Stimulated activated CD4-positive, alpha-beta T cell treated with anti-CD3 and anti-CD28 coated beads, Interleukin-15, amount 100 ng/mL, for 48 hours (primary cell): ENCODE measurements at regions not wholly inside any gene's neighbourhood (a gene's known extent, or its start where the extent isn't known, plus 50 kb on each side); places are given as distances from the start of the nearest gene placed in this dataset.

Source experiments
- DNase-seq, 2 donors: peaks; one replicate each; pipeline ENCODE4 v3.0.0-alpha.2; 2020; ENCODE audit warnings: low read depth in 2 of 2

- DNase-seq: no peak
Observed at GRCh38 chr14:105844047-105844630, 317.8 kb downstream of the TMEM121 start.

DNA sequence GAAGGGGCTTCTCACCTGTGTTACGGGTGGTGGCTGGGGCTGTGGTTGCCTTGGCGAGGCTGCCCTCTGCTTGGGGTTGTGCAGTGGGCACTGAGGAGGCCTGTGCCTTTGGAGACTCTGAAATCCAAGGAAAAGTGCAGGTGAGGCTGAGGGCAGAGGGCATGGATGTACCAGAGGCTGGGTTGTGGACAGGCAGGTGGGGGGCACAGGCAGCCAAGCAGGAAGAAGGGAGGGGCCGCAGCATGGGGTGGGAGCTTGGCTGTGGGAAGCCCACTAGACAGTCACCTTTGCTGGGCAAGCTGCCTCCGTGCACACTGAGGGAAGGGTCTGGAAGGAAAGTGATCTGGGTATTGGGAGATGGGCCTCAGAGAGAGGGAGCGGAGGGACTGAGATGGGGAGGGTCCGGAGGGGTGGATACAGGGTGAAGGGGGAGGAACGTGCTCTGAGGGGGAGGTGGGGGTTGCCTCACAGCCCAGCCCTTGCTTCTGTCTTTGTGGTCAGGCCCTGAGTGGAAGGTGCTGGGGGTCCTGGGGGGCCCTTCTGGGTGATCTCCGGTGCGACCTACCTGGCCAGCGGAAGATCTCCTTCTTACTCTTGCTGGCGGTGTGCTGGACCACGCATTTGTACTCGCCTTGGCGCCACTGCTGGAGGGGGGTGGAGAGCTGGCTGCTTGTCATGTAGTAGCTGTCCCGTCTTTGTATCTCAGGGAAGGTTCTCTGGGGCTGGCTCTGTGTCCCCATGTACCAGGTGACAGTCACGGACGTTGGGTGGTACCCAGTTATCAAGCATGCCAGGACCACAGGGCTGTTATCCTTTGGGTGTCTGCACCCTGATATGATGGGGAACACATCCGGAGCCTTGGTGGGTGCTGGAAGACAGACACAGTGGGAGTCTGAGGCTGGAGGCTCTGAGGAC is 318.7 kb downstream of the TMEM121 start:
- no peak for DNase-seq

DNA sequence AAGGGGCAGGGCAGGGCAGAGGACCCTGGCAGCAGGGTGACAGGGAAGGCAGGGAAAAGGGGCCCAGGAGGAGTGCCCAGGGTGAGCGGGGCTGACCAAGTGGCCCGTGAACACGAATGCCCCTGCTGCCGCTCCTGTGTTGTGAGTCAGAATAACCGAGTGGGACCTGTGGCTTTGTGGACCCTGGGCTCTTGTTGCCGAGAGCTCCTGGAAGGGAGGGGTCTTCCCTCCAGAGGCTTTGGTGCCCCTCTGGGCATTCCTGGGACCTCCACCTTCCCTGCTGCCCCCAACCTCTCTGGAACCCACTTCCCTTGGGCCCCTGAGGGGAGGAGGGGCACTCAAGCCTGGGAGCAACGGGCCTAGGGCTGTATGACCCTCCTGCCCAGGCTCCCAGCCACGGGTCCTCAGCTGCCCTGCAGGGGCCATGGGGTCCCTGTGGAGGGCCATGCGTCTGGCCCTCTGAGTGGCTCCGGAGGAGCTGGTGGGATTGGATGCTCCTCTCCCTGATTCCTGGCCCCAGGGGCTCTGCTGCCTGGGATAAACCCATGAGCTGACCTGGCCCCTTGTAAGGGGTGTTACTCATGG is 319.4 kb downstream of the TMEM121 start:
- no peak for DNase-seq

GRCh38 chr14:105846312-105846711 is 319.9 kb downstream of the TMEM121 start:
- no peak for DNase-seq

- no peak for DNase-seq
Observed at GRCh38 chr14:105847400-105847799, 321.0 kb downstream of the TMEM121 start.

- DNase-seq: no peak
Observed at GRCh38 chr14:105848570-105848969, 322.2 kb downstream of the TMEM121 start.

DNA sequence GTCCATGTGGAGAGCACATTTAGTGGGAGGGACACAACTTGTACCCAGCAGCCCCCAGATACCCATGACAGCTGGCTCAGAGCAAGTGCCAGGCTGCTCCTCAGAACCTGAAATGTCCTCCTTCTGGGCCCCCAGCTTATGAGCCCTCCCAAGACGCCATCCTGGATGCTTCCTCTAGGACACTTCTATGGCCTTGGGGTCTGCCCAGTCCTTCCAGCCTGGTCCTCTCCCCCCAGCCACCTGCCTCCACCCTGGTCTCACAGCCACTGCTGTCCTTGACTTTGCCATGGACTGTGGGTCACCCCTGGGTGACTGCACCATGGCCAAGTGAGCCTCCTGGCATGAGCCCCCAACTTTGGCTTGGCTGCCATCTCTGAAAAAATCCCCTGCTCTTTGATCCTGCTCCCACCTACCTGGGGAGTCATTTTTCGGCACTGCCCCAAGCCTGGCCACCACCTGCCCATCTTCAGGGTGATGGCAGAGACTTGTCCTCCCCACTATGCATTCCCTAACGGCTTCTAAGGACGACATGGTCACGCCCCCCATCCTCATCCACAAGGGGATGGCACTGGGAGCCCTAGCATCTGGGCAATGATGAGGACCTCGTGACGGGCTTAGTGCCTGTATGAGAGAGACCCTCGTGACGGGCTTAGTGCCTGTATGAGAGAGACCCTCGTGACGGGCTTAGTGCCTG is 323.7 kb downstream of the TMEM121 start:
- no peak for DNase-seq

- no peak for DNase-seq
Observed at GRCh38 chr14:105850853-105851581, 324.6 kb downstream of the TMEM121 start.

DNA sequence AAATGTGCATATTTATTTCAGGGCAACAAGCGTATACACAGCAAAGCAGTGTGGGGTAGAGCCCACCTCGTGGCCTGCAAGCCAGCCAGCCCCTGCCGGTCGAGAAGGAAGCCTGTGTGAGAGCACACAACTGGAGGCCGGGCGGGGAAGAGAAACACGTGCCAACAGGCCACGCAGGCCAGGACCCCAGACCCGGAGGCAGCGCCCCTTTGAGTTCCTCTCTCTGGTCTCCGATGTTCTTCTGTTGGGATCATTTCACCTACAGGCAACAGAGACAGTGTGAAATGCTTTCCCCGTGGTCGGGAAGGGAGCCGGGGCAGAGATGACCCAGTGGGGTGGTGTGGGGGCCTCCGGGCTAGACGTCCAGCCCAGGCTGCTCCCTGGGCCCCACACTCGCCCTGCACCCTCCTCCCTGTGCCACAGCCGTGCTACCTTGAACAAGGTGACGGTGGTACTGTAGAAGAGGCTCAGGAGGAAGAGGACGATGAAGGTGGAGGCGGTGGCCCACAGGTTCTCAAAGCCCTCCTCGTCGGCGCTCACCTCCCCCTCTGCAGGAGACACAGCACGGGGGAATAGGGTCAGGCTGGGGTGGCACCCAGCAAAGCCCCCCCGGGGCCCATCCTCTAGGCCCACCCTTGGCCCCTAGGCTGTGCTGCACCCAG is 325.5 kb downstream of the TMEM121 start:
- no peak for DNase-seq

DNA sequence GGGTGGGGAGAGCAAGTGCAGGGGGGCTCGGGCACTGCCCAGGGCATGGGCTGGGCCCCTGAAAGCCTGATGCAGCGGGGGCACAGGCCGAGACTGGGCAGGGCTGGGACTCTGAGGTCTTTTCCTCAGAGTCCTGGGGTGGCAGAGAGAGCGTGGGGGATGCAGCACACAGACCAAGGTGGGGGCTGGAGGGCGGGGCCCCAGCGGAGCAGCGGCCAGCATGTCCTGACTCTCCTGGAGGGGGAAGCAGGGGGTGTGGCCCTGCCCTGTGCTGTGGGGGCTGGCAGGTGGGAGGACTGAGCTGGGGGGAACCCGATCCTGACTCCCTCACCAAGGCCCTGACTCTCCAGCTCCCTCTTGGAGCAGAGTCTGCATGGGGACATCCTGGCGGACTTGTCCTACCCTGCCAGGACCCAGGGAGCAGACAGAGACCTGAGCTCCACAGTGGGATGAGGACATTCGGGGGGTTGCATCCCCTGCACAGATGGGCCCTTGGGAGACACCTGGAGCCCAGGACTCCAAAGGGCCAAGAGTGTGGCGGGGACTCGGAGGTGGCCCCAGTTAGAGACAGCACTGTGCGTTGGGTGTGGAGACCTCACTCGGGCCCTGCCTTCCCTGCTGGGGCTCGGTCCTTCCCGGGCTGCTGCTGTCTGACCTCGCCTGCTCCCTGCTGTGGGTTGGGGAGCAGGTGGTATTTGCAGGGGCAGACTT is 326.1 kb downstream of the TMEM121 start:
- no peak for DNase-seq

DNA sequence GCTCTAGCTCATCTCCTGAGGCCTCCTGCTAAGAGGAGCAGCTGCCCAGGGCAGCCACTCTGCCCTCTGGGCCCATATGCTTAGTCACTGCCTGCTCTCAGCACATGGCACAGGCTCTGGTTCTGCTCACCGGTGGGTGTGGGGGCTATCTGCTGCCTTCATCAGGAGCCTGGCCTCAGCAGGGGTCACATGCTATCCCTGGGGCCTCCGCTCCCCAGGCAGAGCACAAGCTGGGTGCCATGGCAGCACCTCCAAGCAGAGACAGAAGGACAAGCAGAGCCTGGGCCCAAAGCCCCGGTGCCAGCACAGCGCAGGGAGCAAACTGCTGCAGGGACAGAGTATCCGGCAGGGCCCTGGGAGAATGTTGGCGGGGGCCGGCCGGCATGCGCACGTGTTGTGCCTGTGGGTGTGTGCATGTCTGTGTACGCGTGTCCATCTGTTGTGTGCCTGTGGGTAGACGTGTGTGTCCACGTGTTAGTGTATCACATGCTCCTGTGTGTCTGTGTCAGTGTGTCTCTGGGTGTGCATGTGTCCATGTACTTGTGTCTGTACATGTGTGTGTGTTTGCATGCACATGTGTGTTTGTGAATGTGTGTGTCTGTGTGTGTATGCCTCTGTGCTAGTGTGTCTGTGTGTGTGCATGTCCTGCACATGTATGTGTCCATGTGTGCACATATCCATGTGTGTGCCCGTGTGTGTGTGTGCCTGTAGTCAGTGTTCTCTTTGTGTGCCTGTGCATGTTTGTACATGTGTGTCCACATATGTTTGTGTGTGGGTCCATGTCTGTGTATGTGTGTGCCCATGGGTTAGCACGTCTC is 326.9 kb downstream of the TMEM121 start:
- no peak for DNase-seq

DNA sequence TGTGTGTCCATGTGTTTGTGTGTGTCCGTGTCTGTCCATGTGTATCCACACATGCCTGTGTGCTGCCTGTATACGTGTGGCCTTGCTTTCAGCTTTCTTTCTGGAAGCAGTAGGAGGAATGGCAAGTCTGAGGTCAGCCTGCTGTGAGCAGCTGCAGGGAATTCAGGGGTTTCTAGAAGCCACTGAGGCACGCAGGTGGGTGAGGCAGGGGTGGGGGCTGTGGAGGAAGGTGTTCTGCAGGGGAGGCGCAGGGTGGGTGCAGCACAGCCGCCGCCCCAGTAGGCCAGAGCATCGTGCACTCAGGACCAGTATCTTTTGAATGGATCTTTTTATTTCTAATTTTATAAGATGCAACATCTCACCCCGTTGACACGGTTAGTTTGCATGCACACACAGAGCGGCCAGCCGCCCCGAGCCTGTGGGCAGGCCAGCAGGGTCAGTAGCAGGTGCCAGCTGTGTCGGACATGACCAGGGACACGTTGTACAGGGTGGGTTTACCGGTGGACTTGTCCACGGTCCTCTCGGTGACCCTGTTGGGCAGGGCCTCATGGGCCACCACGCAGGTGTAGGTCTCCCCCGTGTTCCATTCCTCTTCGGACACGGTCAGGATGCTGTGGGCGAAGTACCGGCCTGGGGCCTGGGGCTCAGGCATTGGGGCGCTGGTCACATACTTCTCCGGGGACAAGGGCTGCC is 327.7 kb downstream of the TMEM121 start:
- DNase-seq: no peak

DNA sequence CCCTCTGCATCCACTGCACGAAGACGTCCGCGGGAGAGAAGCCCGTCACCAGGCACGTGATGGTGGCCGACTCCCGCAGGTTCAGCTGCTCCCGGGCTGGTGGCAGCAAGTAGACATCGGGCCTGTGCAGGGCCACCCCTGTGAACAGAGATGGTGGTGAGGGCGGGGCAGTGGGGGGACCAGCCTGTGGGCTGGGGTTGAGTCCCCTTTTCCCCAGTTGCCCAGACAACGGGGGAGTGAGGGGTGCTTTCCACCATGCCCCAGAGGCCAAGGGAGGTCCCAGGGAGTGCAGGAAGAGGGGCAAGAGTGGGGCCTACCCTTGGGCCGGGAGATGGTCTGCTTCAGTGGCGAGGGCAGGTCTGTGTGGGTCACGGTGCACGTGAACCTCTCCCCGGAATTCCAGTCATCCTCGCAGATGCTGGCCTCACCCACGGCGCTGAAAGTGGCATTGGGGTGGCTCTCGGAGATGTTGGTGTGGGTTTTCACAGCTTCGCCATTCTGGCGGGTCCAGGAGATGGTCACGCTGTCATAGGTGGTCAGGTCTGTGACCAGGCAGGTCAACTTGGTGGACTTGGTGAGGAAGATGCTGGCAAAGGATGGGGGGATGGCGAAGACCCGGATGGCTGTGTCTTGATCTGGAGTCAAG is 328.3 kb downstream of the TMEM121 start:
- DNase-seq: no peak

DNA sequence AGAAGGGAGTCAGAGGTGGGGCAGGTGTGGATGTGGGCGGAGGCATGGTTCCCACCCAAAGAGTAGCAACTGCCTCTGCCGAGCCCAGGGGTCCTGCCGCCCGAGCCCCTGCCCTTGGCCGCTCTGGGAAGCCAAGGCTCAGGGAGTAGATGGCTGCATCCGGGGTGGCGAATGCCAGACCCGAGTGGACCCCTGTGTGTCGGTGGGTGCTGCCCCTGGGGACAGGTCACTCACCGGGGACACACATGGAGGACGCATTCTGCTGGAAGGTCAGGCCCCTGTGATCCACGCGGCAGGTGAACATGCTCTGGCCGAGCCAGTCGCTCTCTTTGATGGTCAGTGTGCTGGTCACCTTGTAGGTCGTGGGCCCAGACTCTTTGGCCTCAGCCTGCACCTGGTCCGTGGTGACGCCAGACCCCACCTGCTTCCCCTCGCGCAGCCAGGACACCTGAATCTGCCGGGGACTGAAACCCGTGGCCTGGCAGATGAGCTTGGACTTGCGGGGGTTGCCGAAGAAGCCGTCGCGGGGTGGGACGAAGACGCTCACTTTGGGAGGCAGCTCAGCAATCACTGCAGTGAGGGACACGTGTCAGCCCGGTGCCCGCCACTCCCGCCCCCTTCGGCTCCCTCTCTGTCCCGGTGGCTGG is 329.0 kb downstream of the TMEM121 start:
- no peak for DNase-seq

GRCh38 chr14:105855893-105856675 is 329.7 kb downstream of the TMEM121 start:
- DNase-seq: no peak

DNA sequence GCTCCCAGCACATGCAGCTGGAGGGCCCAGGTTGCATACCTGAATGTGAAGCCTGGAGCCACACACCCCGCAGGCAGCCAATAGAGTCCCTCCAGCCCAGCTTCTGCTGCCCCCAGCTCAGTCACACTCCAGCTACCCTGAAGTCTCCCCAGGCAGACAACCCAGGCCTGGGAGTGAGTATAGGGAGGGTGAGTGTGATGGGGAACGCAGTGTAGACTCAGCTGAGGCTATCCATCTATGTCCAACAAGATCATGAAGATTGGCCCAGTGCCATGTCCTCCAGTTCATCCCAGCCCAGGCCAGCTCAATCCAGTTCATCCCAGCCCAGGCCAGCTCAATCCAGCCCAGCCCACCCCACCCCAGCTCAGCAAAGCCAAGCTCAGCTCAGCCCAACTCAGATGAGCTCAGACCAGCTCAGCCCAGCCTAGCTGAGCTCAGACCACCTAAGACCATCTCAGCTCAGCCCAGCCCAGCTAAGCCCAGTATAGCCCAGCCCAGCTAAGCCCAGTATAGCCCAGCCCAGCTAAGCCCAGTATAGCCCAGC is 330.4 kb downstream of the TMEM121 start:
- DNase-seq: no peak
